ENCODE measurements at regions not wholly inside any gene's neighbourhood (a gene's known extent, or its start where the extent isn't known, plus 50 kb on each side); places are given as distances from the start of the nearest gene placed in this dataset.

GRCh38 chr12:93243689-93244513 lies 133.8 kb upstream of the NUDT4 start:
- DNase-seq (ENCODE audit: low read depth in 2 of 2), result no peak

DNA sequence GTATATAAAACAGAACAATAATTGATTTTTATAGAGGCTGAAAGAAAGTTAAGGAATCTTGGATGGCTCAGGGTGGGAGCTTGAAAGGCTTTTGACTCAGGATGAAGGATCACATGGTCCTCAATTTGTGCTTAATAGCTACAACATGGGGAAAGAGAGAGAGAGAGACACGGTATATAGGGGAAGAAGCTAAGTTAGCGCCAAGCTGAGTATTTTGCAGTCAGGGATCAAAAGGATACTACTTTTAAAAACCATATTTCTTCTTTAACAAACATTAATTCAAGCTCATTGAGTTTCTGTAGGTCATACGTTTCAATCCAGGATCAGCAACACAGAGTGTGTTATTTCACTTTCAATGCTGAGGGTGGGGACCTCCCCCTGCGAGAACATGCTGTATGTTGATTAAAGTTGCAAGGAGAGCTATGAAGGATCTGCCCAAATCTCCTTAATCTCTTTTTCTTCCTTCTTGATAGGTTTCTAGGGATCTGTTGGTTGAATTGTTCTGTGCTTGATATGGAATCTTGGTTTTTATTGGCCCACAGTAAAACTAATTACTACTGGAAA lies 133.1 kb upstream of the NUDT4 start:
- DNase-seq (ENCODE audit: low read depth in 2 of 2), result no peak

- no peak for DNase-seq (ENCODE audit: low read depth in 2 of 2)
Observed at GRCh38 chr12:93245543-93245942, 132.2 kb upstream of the NUDT4 start.

- no peak for DNase-seq (ENCODE audit: low read depth in 2 of 2)
Observed at GRCh38 chr12:93247313-93247991, 130.3 kb upstream of the NUDT4 start.

DNA sequence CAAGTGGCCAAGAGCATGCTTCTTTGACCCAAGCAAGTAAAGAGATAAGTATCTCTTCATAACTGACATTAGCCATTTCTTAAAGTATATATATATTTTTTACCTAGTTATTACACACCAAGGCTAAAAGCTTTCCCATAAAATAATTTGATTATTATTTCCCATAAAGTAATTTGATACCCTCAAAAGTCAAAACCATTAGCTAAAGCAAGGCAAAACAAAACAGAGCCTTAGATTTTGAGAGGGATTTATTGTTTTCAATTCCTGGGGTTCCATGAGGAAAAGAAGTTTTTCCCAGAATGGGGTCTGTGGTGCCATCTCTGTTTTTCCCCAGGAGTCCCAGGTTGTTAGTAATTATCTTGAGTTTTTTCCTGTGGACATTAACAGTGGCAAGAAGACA lies 125.5 kb upstream of the NUDT4 start:
- no peak for DNase-seq (ENCODE audit: low read depth in 2 of 2)

- no peak for DNase-seq (ENCODE audit: low read depth in 2 of 2)
Observed at GRCh38 chr12:93254911-93255310, 122.8 kb upstream of the NUDT4 start.

DNA sequence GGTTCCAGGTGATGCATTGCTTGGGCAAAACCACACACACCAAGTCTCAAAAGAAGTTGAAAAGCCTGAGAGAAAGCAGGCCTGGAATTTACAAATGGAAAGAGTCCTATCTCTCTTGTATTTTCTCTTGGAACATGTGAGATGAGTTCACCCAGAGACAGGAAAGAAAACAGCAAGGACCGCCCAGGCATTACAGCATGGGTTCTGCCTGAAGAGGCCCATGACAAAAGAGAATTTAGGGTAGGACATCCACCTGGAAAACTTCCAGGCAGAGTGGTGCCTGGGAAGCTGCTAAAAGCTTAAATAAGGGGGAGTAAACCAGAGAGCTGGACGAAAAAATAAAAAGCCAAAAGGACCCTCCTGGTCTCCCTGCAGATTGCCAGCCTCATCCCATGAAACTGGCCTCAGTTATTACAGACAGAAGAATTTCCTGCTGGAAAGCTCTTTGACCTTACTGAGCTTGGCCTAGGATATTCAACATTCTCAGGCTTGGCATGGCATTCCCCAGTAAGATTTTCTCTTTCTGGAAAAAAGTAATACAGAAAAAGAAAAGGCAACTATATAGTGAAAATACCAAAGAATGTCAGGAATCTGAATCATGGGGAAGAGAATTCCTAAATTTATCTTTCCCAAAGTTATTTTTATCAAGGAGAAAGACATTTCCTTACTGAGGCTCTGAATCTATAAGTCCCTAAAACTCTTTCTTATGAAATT lies 121.3 kb upstream of the NUDT4 start:
- DNase-seq (ENCODE audit: low read depth in 2 of 2), result no peak

GRCh38 chr12:93261505-93262094 lies 116.1 kb upstream of the NUDT4 start:
- DNase-seq (ENCODE audit: low read depth in 2 of 2), result no peak

DNA sequence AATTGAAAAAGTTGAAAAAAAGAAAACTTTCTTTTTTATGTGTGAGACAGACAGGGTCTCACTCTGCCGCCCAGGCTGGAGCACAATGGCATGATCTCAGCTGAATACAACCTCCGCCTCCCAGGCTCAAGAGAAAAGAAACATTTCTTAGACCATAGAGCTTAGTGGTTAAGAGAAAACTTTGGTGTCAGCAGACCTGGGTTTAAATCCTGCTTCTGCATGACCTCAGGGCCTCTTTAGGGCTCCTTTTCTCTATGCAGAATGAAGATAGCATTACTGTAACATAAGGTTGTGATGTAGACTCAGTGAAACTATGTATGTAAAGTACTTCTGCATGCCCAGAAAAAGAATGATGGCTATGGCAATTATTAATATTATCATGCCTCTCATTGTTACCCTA lies 104.7 kb upstream of the NUDT4 start:
- no peak for DNase-seq (ENCODE audit: low read depth in 2 of 2)

GRCh38 chr12:93273834-93274564 lies 103.7 kb upstream of the NUDT4 start:
- DNase-seq (ENCODE audit: low read depth in 2 of 2), result no peak

GRCh38 chr12:93274937-93275336 lies 102.8 kb upstream of the NUDT4 start:
- no peak for DNase-seq (ENCODE audit: low read depth in 2 of 2)

DNA sequence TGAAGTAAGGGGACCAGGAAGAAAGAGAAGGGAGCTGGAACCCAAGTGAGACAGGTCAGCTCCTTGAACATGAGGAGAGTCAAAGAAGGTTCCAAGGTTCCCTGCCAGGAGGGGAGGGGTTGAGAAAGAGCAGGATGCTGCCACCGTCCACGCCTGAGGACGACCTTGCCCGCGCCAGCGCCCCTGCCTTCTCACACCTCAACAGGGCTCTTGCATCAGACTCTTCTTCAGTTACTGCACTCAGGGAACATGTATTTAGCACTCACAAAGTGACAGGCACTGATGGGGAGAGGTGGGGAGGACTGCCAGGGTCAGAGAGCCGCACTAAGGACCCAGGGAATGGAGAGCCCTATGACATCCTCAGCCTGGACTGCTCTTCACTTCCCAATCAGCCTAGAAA lies 102.1 kb upstream of the NUDT4 start:
- DNase-seq (ENCODE audit: low read depth in 2 of 2), result no peak

GRCh38 chr12:93279565-93280412 lies 97.9 kb upstream of the NUDT4 start:
- DNase-seq (ENCODE audit: low read depth in 2 of 2), result no peak

- no peak for DNase-seq (ENCODE audit: low read depth in 2 of 2)
Observed at GRCh38 chr12:93287149-93287548, 90.6 kb upstream of the NUDT4 start.

DNA sequence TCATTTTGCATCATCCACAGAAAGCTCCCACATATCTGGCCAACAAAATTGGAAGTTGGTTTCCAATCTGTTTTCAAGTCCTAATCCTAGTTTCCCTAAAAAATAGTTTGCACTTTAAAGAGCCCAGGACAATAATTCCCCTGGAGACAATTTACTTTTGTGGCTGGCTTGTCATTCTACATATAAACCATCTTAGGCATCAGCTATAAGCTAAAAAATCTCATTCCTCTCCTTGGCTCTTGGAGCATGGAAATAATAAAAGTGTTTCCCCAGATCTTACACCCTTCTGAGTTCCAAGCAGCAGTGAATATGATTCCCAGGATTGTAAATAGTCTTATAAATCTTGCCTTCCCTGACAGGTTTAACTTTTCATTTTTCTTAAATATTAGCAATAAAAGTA lies 89.1 kb upstream of the NUDT4 start:
- DNase-seq (ENCODE audit: low read depth in 2 of 2), result no peak

- no peak for DNase-seq (ENCODE audit: low read depth in 2 of 2)
Observed at GRCh38 chr12:93290391-93290790, 87.3 kb upstream of the NUDT4 start.

DNA sequence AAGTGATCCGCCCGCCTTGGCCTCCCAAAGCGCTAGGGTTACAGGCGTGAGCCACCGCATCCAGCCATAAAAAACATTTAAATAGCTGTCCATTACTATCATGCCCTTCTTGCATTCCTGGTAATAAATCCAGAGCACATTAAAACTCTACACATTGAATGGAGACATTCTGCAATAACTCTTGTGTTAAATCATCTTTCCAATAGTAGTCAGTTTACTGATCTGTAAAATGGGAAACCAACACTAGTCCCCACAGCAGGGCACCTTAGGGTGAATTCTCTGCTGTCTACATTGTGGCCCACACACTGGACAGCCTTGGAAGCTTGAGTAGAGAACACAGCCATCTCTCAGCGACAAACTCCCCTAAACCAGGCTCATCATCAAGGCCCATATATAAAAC lies 85.5 kb upstream of the NUDT4 start:
- DNase-seq (ENCODE audit: low read depth in 2 of 2), result no peak

DNA sequence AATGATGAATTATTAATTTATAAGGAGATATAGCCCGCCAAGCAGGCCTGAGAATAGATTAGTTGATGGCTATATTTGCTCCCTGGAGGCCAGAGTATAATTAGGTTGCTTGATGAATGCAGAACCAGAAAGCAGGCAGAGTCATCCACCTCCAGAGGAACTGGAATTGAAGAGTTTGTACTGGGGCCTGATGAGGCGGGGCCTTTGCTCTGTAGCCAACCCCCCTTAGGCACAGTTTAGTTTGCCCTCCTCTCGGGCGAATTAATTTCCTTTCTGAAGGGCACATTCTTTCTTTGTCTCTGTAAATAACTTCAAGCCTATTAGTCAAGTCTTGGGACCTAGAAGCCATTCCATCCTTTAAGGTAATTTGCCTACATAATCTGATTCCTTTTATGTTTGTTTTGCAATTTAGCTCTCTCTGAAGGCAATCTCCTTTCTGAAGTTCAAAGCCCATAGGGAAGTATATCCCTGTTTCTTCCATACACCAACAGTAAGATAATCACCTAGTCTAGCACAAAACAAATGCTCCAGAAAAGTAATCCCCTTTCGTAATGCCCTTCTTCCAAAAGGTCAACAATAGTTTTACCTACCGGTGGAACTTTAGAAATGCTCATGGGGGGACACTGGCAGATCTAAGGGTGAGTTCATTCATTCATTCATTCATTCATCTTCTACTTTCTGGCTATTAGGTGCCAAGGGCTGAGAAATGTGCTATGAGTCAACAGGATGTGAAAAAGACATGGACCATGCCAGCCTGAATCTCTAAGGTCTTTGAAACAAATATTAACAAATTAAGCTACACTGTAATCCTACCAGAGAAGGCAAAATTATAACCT lies 84.8 kb upstream of the NUDT4 start:
- DNase-seq (ENCODE audit: low read depth in 2 of 2), result no peak

GRCh38 chr12:93297032-93297431 lies 80.7 kb upstream of the NUDT4 start:
- DNase-seq (ENCODE audit: low read depth in 2 of 2), result no peak

GRCh38 chr12:93297536-93297935 lies 80.2 kb upstream of the NUDT4 start:
- no peak for DNase-seq (ENCODE audit: low read depth in 2 of 2)

Data from stimulated activated CD8-positive, alpha-beta memory T cell treated with anti-CD3 and anti-CD28 coated beads, Interleukin-15, amount 100 ng/mL, for 4 hours (primary cell).